GM12874 (cell line): ENCODE measurements at regions not wholly inside any gene's neighbourhood (a gene's known extent, or its start where the extent isn't known, plus 50 kb on each side); places are given as distances from the start of the nearest gene placed in this dataset.

ENCODE experiments used
- CTCF ChIP-seq: IDR thresholded peaks from 2 replicates; pipeline ENCODE4 v1.5.1; 2011; ENCODE audit warnings: low read depth, mild to moderate bottlenecking, control low read depth, low read length, moderate library complexity; ENCODE audit not compliant: insufficient read depth

DNA sequence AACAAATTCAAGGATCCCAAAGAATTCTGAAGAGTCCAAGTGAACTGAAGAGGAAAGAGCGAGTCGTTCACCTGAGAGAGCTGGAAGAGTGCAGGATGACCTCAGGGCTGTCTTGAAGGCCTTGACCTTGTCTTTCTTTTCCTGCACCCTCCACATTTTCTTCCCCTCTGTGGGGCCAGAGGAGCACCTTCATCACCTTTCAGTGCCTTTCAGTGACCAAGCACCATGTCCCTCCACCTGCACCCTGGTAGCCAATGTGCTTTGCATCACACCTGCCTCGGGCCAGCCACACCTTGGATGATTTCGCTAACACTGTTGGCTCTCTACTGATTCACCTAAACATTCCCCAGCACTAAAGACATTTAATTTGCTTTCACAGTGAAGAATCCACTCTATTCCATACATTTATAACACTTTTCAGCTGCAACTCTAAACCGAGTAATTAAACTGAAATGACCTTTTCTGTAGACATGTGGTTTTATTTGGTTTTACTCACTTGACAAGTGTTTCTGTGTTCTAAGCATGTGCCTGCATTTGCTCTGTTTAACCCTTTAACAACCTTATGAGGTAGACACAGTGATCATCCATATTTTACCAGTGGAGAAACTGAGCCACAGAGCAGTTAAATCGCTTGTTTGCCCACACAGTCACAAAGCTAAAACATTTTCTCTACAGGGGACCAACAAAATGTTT is 121.3 kb upstream of the CST7 start:
- no peak for TF ChIP-seq CTCF

GRCh38 chr20:24828992-24829648 is 119.9 kb upstream of the CST7 start:
- no peak for TF ChIP-seq CTCF

GRCh38 chr20:24829649-24830370 is 119.3 kb upstream of the CST7 start:
- TF ChIP-seq CTCF = no peak

- TF ChIP-seq CTCF = no peak
Observed at GRCh38 chr20:24830649-24831048, 118.4 kb upstream of the CST7 start.

- no peak for TF ChIP-seq CTCF
Observed at GRCh38 chr20:24831232-24831631, 117.8 kb upstream of the CST7 start.

DNA sequence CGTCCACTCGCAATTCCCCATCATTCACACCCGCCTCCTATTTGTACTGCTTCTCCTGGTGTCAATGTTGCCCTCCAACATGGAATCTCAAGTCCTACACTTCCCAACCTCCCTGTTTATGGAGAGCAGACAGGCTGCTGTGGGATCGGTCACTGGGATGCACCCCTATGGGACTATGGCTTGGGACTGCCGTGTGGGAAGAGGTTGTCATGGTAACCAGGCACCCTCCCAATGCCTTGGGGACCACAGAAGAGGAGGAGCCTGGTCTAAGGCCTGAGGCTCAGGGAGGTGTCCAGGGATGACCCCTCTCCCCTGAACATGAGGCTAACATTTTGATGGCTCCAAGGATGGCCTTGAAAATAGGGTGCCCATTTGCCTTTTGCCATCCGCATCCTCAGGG is 116.6 kb upstream of the CST7 start:
- no peak for TF ChIP-seq CTCF

- TF ChIP-seq CTCF = no peak
Observed at GRCh38 chr20:24833592-24833991, 115.5 kb upstream of the CST7 start.
